ENCODE measurements at regions not wholly inside any gene's neighbourhood (a gene's known extent, or its start where the extent isn't known, plus 50 kb on each side); places are given as distances from the start of the nearest gene placed in this dataset.
A peak's percentile ranks its signal among the peaks of the same experiment; 100 is the strongest.
"Not testable (repeated sequence)": the region's sequence is repeated elsewhere in the genome, so short reads cannot be mapped to it uniquely, and the experiment has no call there.

DNA sequence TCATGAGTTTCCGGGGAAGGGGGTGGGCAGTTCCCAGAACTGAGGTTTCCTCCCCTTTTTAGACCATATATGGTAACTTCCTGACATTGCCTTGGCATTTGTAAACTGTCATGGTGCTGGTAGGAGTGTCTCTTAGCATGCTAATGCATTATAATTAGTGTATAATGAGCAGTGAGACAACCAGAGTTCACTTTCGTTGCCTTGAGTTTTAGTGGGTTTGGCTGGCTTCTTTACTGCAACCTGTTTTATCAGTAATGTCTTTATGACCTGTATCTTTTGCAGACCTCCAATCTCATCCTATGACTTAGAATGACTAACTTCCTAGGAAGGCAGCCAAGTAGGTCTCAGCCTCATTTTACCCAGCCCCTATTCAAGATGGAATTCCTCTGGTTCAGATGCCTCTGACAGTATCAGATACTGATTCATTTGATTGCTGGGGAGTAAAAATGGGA lies 447.3 kb downstream of the XIRP2 start:
- TF ChIP-seq, protein P1, sequence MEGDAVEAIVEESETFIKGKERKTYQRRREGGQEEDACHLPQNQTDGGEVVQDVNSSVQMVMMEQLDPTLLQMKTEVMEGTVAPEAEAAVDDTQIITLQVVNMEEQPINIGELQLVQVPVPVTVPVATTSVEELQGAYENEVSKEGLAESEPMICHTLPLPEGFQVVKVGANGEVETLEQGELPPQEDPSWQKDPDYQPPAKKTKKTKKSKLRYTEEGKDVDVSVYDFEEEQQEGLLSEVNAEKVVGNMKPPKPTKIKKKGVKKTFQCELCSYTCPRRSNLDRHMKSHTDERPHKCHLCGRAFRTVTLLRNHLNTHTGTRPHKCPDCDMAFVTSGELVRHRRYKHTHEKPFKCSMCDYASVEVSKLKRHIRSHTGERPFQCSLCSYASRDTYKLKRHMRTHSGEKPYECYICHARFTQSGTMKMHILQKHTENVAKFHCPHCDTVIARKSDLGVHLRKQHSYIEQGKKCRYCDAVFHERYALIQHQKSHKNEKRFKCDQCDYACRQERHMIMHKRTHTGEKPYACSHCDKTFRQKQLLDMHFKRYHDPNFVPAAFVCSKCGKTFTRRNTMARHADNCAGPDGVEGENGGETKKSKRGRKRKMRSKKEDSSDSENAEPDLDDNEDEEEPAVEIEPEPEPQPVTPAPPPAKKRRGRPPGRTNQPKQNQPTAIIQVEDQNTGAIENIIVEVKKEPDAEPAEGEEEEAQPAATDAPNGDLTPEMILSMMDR (IDR thresholded peaks at IDR 0.05), result no peak
- no peaks in the 10 kb centered on the region for H3K27me3 Mint-ChIP-seq (ENCODE audit: low read depth, poor library complexity)
- peaks cover 5% of the 10 kb centered on the region for H3K9me3 Mint-ChIP-seq

DNA sequence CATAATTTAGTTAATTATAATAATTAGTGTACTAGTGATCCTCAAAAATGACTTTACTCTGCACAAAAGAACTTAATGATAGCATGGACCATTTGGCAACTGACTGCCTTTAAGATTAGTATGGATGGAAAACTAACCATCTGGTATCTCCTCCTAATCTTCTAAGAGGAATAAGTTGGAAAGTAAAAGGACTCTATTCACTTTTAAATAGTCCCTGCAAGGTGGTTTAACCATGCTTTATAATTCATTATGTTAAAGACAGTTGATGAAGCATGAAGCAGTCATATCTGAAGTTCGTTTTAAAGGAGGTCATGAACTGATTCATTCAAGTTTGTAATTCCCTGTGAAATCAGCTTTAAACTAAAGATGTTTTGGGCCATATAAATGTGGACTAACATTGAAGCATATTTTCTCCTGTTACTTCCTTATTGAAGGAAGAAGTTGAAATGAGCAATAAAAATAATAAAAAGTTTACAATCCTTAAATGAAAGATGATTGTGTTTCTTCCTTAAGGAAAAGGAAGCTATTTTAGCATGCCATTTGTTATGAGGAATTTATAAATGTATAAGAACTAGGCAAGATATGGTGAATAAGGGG lies 446.0 kb downstream of the XIRP2 start:
- no peaks in the 10 kb centered on the region for H3K27me3 Mint-ChIP-seq (ENCODE audit: low read depth, poor library complexity)
- H3K27ac Mint-ChIP-seq, result no peak overlapping the region
- TF ChIP-seq, protein P1 (IDR thresholded peaks at IDR 0.05), result no peak

More for the DNA sequence above, 447.3 kb downstream of the XIRP2 start:
- peaks cover 18% of the 10 kb centered on the region for H3K4me1 Mint-ChIP-seq
- H3K27ac Mint-ChIP-seq, result no peak overlapping the region
- peaks cover 4% of the 10 kb centered on the region for H3K36me3 Mint-ChIP-seq (ENCODE audit: low read depth)
- DNase-seq, result no peak
- H3K4me3 Mint-ChIP-seq, result no peak overlapping the region

DNA sequence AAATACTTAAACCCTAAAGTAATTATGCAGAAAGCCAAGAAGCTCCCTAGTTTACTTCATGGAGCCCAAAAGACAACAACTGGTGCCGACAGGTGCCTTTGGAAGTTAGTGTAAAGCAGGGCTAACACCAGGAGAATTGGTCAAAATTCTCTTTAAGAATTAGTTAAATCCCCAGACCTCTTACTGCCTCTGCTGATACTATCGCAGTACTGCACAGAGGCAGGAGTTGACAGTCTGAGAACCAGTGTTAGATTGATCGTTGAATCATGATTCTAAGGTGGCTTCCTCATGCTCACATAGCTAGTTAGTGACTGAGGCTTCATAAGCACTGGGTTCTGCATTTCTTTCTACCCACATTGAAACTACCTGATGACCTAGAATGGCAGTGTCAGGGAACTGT lies 445.0 kb downstream of the XIRP2 start:
- no peak for DNase-seq
- H3K4me3 Mint-ChIP-seq, result no peak overlapping the region
- H3K27ac Mint-ChIP-seq, result no peak overlapping the region
- TF ChIP-seq, protein P1 (IDR thresholded peaks at IDR 0.05), result peak; percentile 16
- H3K27me3 Mint-ChIP-seq (ENCODE audit: low read depth, poor library complexity), result no peaks in the 10 kb centered on the region
- H3K4me1 Mint-ChIP-seq, result peaks cover 18% of the 10 kb centered on the region
- H3K36me3 Mint-ChIP-seq (ENCODE audit: low read depth), result peaks cover 12% of the 10 kb centered on the region
- H3K9me3 Mint-ChIP-seq, result peaks cover 17% of the 10 kb centered on the region

More for the DNA sequence above, 446.0 kb downstream of the XIRP2 start:
- no peak for DNase-seq
- H3K4me1 Mint-ChIP-seq, result peaks cover 18% of the 10 kb centered on the region
- peaks cover 15% of the 10 kb centered on the region for H3K9me3 Mint-ChIP-seq
- no peak overlapping the region for H3K4me3 Mint-ChIP-seq
- peaks cover 11% of the 10 kb centered on the region for H3K36me3 Mint-ChIP-seq (ENCODE audit: low read depth)

DNA sequence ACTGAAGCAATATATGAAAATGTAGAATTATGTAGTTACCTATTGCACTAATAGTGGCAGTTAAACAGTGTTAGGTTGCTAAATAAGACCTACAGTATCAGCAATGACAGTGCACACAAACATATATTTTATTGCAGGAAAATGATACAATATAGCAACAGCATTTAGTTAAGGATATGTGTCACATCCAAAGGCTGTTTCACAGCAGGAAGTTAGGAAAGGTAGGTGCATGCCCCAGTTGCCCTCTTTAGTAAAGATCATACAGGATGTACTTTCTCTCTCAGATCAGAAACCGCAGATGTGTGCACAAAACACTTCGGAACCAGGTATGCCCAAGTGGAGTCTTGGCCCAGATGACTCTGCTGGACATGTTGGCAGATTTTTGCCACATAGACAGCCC lies 444.1 kb downstream of the XIRP2 start:
- peaks cover 18% of the 10 kb centered on the region for H3K4me1 Mint-ChIP-seq
- TF ChIP-seq, protein P1 (IDR thresholded peaks at IDR 0.05), result no peak
- peaks cover 17% of the 10 kb centered on the region for H3K9me3 Mint-ChIP-seq
- H3K36me3 Mint-ChIP-seq (ENCODE audit: low read depth), result peaks cover 12% of the 10 kb centered on the region
- H3K27ac Mint-ChIP-seq, result no peak overlapping the region
- no peaks in the 10 kb centered on the region for H3K27me3 Mint-ChIP-seq (ENCODE audit: low read depth, poor library complexity)
- DNase-seq, result no peak
- H3K4me3 Mint-ChIP-seq, result no peak overlapping the region

DNA sequence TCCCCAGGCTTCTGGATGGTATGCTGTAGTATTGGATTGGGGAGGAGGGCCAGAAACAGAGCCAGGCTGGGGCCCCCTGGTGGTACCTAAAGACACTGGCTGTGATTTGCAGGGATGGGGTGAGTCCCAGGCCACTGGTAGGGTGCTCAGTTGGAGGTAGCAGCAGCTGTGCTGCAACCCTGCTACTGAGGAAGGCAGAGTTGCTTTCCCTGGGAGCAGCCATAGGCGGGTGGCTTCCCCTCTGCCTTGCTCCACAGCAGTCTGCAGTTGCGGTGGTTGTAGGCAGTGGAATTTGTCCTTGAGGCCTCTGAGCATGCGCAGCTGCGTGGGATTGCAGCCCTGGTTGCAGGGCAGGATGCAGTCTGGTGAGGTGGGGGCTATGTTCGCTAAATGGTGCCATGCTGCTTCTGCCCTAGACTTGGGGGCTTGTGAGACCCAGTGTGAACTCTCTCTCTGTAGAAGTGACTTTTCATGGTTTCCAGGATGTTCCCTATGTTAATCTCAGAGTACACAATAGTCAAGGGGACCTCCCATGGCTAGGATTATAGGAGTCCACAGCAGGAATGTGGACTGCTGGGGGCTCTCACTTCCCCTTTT lies 443.5 kb downstream of the XIRP2 start:
- Mint-ChIP-seq H3K36me3 (ENCODE audit: low read depth) (peaks cover 12% of the 10 kb centered on the region), H3K4me3 (no peak overlapping the region), H3K27ac (no peak overlapping the region), H3K9me3 (peaks cover 17% of the 10 kb centered on the region), H3K27me3 (ENCODE audit: low read depth, poor library complexity) (no peaks in the 10 kb centered on the region), H3K4me1 (peaks cover 18% of the 10 kb centered on the region)
- DNase-seq, result peak; percentile 51
- TF ChIP-seq, protein P1 (IDR thresholded peaks at IDR 0.05), result peak; percentile 25

DNA sequence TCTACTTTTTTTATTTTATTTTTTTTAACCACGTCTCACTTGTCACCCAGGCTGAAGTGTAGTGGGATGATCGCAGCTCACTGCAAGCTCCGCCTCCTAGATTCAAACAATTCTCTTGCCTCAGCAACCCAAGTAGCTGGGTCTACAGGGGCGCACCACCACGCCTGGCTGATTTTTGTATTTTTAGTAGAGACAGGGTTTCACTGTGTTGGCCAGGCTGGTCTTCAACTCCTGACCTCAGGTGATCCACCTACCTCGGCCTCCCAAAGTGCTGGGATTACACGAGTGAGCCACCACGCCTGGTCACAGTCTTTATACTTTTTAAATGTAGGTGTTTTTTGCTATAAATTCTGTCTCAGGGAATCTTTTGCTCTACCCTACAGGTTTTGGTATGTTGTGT lies 440.5 kb downstream of the XIRP2 start:
- H3K4me3 Mint-ChIP-seq; H3K27ac Mint-ChIP-seq; H3K27me3 Mint-ChIP-seq (ENCODE audit: low read depth, poor library complexity); DNase-seq: not testable (repeated sequence)
- Mint-ChIP-seq H3K4me1 (peaks cover 18% of the 10 kb centered on the region), H3K36me3 (ENCODE audit: low read depth) (peaks cover 12% of the 10 kb centered on the region), H3K9me3 (peaks cover 17% of the 10 kb centered on the region)
